ENCODE measurements at regions not wholly inside any gene's neighbourhood (a gene's known extent, or its start where the extent isn't known, plus 50 kb on each side); places are given as distances from the start of the nearest gene placed in this dataset.

- TF ChIP-seq CTCF (IDR thresholded peaks at IDR 0.05; ENCODE audit: extremely low read depth in 1 of 2, insufficient read depth in 1 of 2, low read depth in 1 of 2, low read length in 2 of 2) (no peak), POLR2AphosphoS5 (IDR thresholded peaks at IDR 0.05; ENCODE audit: insufficient read depth, low read depth, low read length) (no peak), EZH2 (IDR thresholded peaks at IDR 0.05; ENCODE audit: borderline replicate concordance, low read depth, low read length, severe bottlenecking) (no peak), GATA2 (IDR thresholded peaks at IDR 0.05; ENCODE audit: insufficient read depth, insufficient read length, low read depth, low read length) (no peak), FOS (IDR thresholded peaks at IDR 0.05; ENCODE audit: borderline replicate concordance, insufficient read depth, low read length) (no peak), MYC (IDR thresholded peaks at IDR 0.05; ENCODE audit: low read depth, low read length) (no peak)
Observed at GRCh38 chr2:76050196-76050595, 339.5 kb upstream of the GCFC2 start.

Measured in endothelial cell of umbilical vein (primary cell).